Stomach (tissue), 8 donors: ENCODE measurements at regions not wholly inside any gene's neighbourhood (a gene's known extent, or its start where the extent isn't known, plus 50 kb on each side); places are given as distances from the start of the nearest gene placed in this dataset.
A peak's percentile ranks its signal among the peaks of the same experiment; 100 is the strongest.

Experiments used
- DNase-seq, 2 donors: peaks; one replicate each; pipeline versions ENCODE4 v3.0.0 to v3.0.0-alpha.2; 2013 to 2019
- H3K27ac ChIP-seq, 5 donors: fragments of 200-600 bp in 4 of 5; sonication (generic) in 4 of 5; one replicate each; pipeline ENCODE4 v1.5.1; 2013 to 2019; ENCODE audit warnings: mild to moderate bottlenecking in 1 of 5, moderate library complexity in 1 of 5
- H3K27me3 ChIP-seq, 3 donors: fragments of 200-600 bp; sonication (generic); one replicate each; pipeline ENCODE4 v1.5.1; 2017 to 2019; ENCODE audit warnings: mixed run types in 1 of 3
- H3K36me3 ChIP-seq, 4 donors: fragments of 200-600 bp; sonication (generic); 1 replicate in 3 of 4; 2 replicates in 1 of 4; pipeline ENCODE4 v1.5.1; 2016 to 2019
- H3K4me1 ChIP-seq, 4 donors: fragments of 200-600 bp; sonication (generic); one replicate each; pipeline ENCODE4 v1.5.1; 2016 to 2019
- H3K4me3 ChIP-seq, 4 donors: fragments of 200-600 bp; sonication (generic) in 3 of 4; one replicate each; pipeline ENCODE4 v1.5.1; 2016 to 2019; ENCODE audit warnings: mild to moderate bottlenecking in 1 of 4
- H3K9me3 ChIP-seq, 4 donors: fragments of 200-600 bp; sonication (generic); one replicate each; pipeline ENCODE4 v1.5.1; 2016 to 2019
- CTCF ChIP-seq, 7 experiments: fragments of 450-650 bp in 4 of 7; fragments of 200-600 bp in 3 of 7; sonication (generic) in 3 of 7; IDR thresholded peaks; one replicate each; pipeline ENCODE4 v1.5.1; 2016 to 2019; ENCODE audit warnings: antibody characterized with exemption in 7 of 7, control low read depth in 2 of 7, mild to moderate bottlenecking in 1 of 7
- EP300 ChIP-seq: sonication (generic); formaldehyde crosslinking; IDR thresholded peaks from one replicate; pipeline ENCODE4 v1.6.1; 2017; ENCODE audit warnings: antibody characterized with exemption
- POLR2A ChIP-seq, 4 donors: fragments of 450-650 bp; IDR thresholded peaks; one replicate each; pipeline ENCODE4 v1.6.1; 2016; ENCODE audit warnings: antibody characterized with exemption in 4 of 4, control low read depth in 2 of 4, mild to moderate bottlenecking in 1 of 4, moderate library complexity in 1 of 4
- POLR2AphosphoS5 ChIP-seq, 3 donors: sonication (generic); formaldehyde crosslinking; IDR thresholded peaks; one replicate each; pipeline ENCODE4 v1.6.1; 2016; ENCODE audit warnings: antibody characterized with exemption in 3 of 3
- WGBS, 5 donors: extraction: QIAGEN DNeasy Blood & Tissue Kit in 3 of 5; methylation state at CpG; one replicate each; pipeline versions ENCODE4 v1.1.5 to v1.1.7; 2013 to 2018; 5-methylcytosine and 5-hydroxymethylcytosine counted together
- intact Hi-C: fragments of 100-400 bp; cut with DNase I; formaldehyde crosslinking; loops from one replicate; pipeline ENCODE4 v1.15.1; 2023; ENCODE audit warnings: low total_unique reads
- donor health status: healthy with polysubstance abuse.
- donor health status: Bipolar disorder and iron deficiency.
- donor health status: healthy.

- TF ChIP-seq POLR2A (IDR thresholded peaks at IDR 0.05) (peak in 1 of 4 donors; percentile 17), EP300 (no peak)
- intact Hi-C loops, result no loop called here
- Histone ChIP-seq H3K27ac (no peak overlapping the region), H3K4me1 (peaks cover 0 to 18% (median 0%) of the 10 kb centered on the region in 4 donors), H3K27me3 (no peaks in the 10 kb centered on the region), H3K9me3 (no peaks in the 10 kb centered on the region), H3K4me3 (no peak overlapping the region), H3K36me3 (no peaks in the 10 kb centered on the region)
- DNase-seq, result peak in 1 of 2 donors; percentile 55
- 0 to 21% (median 18%) methylated on average over 1 of the region's 1 CpG for WGBS, 5 donors
Measured at GRCh38 chr14:54206516-54206915, 190.3 kb upstream of the CDKN3 start.

GRCh38 chr14:54207075-54207474, 189.7 kb upstream of the CDKN3 start:
- no peaks in the 10 kb centered on the region for H3K9me3 ChIP-seq
- H3K4me1 ChIP-seq, result peaks cover 0 to 18% (median 0%) of the 10 kb centered on the region in 4 donors
- H3K36me3 ChIP-seq, result no peaks in the 10 kb centered on the region
- intact Hi-C loops, result no loop called here
- 77 to 88% (median 83%) methylated on average over 2 of the region's 2 CpGs for WGBS, 5 donors
- H3K4me3 ChIP-seq, result no peak overlapping the region
- no peaks in the 10 kb centered on the region for H3K27me3 ChIP-seq
- DNase-seq, result no peak
- no peak overlapping the region for H3K27ac ChIP-seq
- TF ChIP-seq POLR2AphosphoS5 (IDR thresholded peaks at IDR 0.05) (no peak), POLR2A (IDR thresholded peaks at IDR 0.05) (no peak), EP300 (no peak), CTCF (IDR thresholded peaks at IDR 0.05) (no peak)

- peaks cover 0 to 18% (median 0%) of the 10 kb centered on the region in 4 donors for H3K4me1 ChIP-seq
- WGBS, 5 donors, result 76 to 87% (median 83%) methylated on average over 6 of the region's 6 CpGs
- intact Hi-C loops, result no loop called here
- TF ChIP-seq EP300 (no peak), CTCF (IDR thresholded peaks at IDR 0.05) (no peak), POLR2A (IDR thresholded peaks at IDR 0.05) (no peak), POLR2AphosphoS5 (IDR thresholded peaks at IDR 0.05) (no peak)
- no peaks in the 10 kb centered on the region for H3K9me3 ChIP-seq
- no peak overlapping the region for H3K27ac ChIP-seq
- H3K4me3 ChIP-seq, result no peak overlapping the region
- no peaks in the 10 kb centered on the region for H3K36me3 ChIP-seq
- H3K27me3 ChIP-seq, result no peaks in the 10 kb centered on the region
- peak in 1 of 2 donors; percentile 20 for DNase-seq
Measured at GRCh38 chr14:54207476-54208462, 189.0 kb upstream of the CDKN3 start.

- Histone ChIP-seq H3K9me3 (no peaks in the 10 kb centered on the region), H3K4me1 (peaks cover 0 to 18% (median 0%) of the 10 kb centered on the region in 4 donors), H3K27me3 (no peaks in the 10 kb centered on the region), H3K4me3 (no peak overlapping the region), H3K36me3 (no peaks in the 10 kb centered on the region), H3K27ac (no peak overlapping the region)
- TF ChIP-seq POLR2A (IDR thresholded peaks at IDR 0.05), result no peak
- TF ChIP-seq CTCF (IDR thresholded peaks at IDR 0.05), result no peak
- no peak for TF ChIP-seq EP300
- no peak for TF ChIP-seq POLR2AphosphoS5 (IDR thresholded peaks at IDR 0.05)
- WGBS, 5 donors, result 62 to 77% (median 70%) methylated on average over 2 of the region's 2 CpGs
- intact Hi-C loops, result no loop called here
- no peak for DNase-seq
Measured at GRCh38 chr14:54208751-54209150, 188.1 kb upstream of the CDKN3 start.
